HEK293 (cell line): ENCODE measurements at regions not wholly inside any gene's neighbourhood (a gene's known extent, or its start where the extent isn't known, plus 50 kb on each side); places are given as distances from the start of the nearest gene placed in this dataset.

ENCODE experiments used
- CTCF ChIA-PET: fragments of 350-600 bp; formaldehyde crosslinking; extraction: SDS; loops from one replicate; lab custom pipeline; 2021; ENCODE audit warnings: antibody characterized with exemption; lab: Yijun Ruan, JAX
- POLR2A ChIA-PET: fragments of 300-600 bp; formaldehyde crosslinking; extraction: SDS; loops from one replicate; lab custom pipeline; 2020; ENCODE audit warnings: antibody characterized with exemption, inconsistent platforms; lab: Yijun Ruan, JAX
- H3K27ac ChIP-seq: fragments of 200-500 bp; sonication (Bioruptor generic); 2 replicates; pipeline ENCODE4 v1.5.1; 2014; ENCODE audit warnings: low read depth, low read length, control low read depth, inconsistent platforms; ENCODE audit errors: extremely low read depth
- H3K36me3 ChIP-seq, 2 experiments: fragments of 200-500 bp in 1 of 2; sonication (Bioruptor generic) in 1 of 2; 1 replicate in 1 of 2; 2 replicates in 1 of 2; pipeline ENCODE4 v1.5.1; 2014 to 2017; ENCODE audit warnings: inconsistent platforms in 2 of 2, low read length in 2 of 2; ENCODE audit not compliant: control insufficient read depth in 2 of 2, insufficient read depth in 1 of 2
- H3K4me1 ChIP-seq: fragments of 200-500 bp; sonication (Bioruptor generic); 2 replicates; pipeline ENCODE4 v1.5.1; 2014; ENCODE audit warnings: mild to moderate bottlenecking, low read length, inconsistent platforms; ENCODE audit not compliant: control insufficient read depth, insufficient read depth
- H3K4me3 ChIP-seq: 2 replicates; pipeline ENCODE4 v1.5.1; 2011; ENCODE audit warnings: low read depth, mild to moderate bottlenecking, control low read depth, low read length, moderate library complexity
- H3K9me3 ChIP-seq: fragments of 200-500 bp; sonication (Bioruptor generic); 2 replicates; pipeline ENCODE4 v1.5.1; 2014; ENCODE audit warnings: low read depth, low read length, inconsistent platforms; ENCODE audit not compliant: control insufficient read depth, insufficient read depth
- FEZF1 ChIP-seq: fragments of 450-650 bp; formaldehyde crosslinking; IDR thresholded peaks from 2 replicates; pipeline ENCODE4 v1.5.1; 2016; ENCODE audit warnings: missing biosample characterization, missing genetic modification characterization
- MYNN ChIP-seq: fragments of 450-650 bp; formaldehyde crosslinking; IDR thresholded peaks from 2 replicates; pipeline ENCODE4 v1.5.1; 2016; ENCODE audit warnings: missing biosample characterization, missing genetic modification characterization, borderline replicate concordance
- PRDM1 ChIP-seq: fragments of 450-650 bp; formaldehyde crosslinking; IDR thresholded peaks from 2 replicates; pipeline ENCODE4; 2016; ENCODE audit warnings: missing biosample characterization, missing genetic modification characterization
- REST ChIP-seq: fragments of 450-650 bp; formaldehyde crosslinking; IDR thresholded peaks from 2 replicates; pipeline ENCODE4 v1.5.1; 2016; ENCODE audit warnings: missing biosample characterization, missing genetic modification characterization
- SP7 ChIP-seq: fragments of 450-650 bp; formaldehyde crosslinking; IDR thresholded peaks from 2 replicates; pipeline ENCODE4 v1.5.1; 2016; ENCODE audit warnings: missing biosample characterization, missing genetic modification characterization
- ZNF114 ChIP-seq: fragments of 450-650 bp; formaldehyde crosslinking; IDR thresholded peaks from 2 replicates; pipeline ENCODE4 v1.5.0; 2017; ENCODE audit warnings: missing biosample characterization, missing genetic modification characterization
- ZNF146 ChIP-seq: fragments of 450-650 bp; formaldehyde crosslinking; IDR thresholded peaks from 2 replicates; pipeline ENCODE4 v1.5.1; 2016; ENCODE audit warnings: missing biosample characterization, missing genetic modification characterization
- ZNF157 ChIP-seq: fragments of 450-650 bp; formaldehyde crosslinking; IDR thresholded peaks from 2 replicates; pipeline ENCODE4 v1.5.1; 2016; ENCODE audit warnings: missing biosample characterization, missing genetic modification characterization
- ZNF280D ChIP-seq: fragments of 450-650 bp; formaldehyde crosslinking; IDR thresholded peaks from 2 replicates; pipeline ENCODE4 v1.5.1; 2016; ENCODE audit warnings: missing biosample characterization, missing genetic modification characterization
- ZNF292 ChIP-seq: fragments of 450-650 bp; formaldehyde crosslinking; IDR thresholded peaks from 2 replicates; pipeline ENCODE4 v1.5.1; 2016; ENCODE audit warnings: low read depth, missing biosample characterization, missing genetic modification characterization, borderline replicate concordance
- ZNF366 ChIP-seq: fragments of 450-650 bp; formaldehyde crosslinking; conservative IDR thresholded peaks from 2 replicates; pipeline ENCODE4 v1.5.1; 2016; ENCODE audit warnings: missing biosample characterization, missing genetic modification characterization
- ZNF394 ChIP-seq: fragments of 450-650 bp; formaldehyde crosslinking; IDR thresholded peaks from 2 replicates; pipeline ENCODE4 v1.5.1; 2016; ENCODE audit warnings: missing biosample characterization, missing genetic modification characterization, mild to moderate bottlenecking, moderate library complexity, borderline replicate concordance
- ZNF514 ChIP-seq: fragments of 450-650 bp; formaldehyde crosslinking; IDR thresholded peaks from 2 replicates; pipeline ENCODE4 v1.5.1; 2016; ENCODE audit warnings: missing biosample characterization, missing genetic modification characterization
- ZNF596 ChIP-seq: fragments of 450-650 bp; IDR thresholded peaks from 2 replicates; pipeline ENCODE4 v1.5.0; 2018; ENCODE audit warnings: missing biosample characterization, mild to moderate bottlenecking, missing genetic modification characterization, moderate library complexity
- ZNF624 ChIP-seq: fragments of 450-650 bp; formaldehyde crosslinking; IDR thresholded peaks from 2 replicates; pipeline ENCODE4 v1.5.1; 2017; ENCODE audit warnings: missing biosample characterization, missing genetic modification characterization
- ZNF658 ChIP-seq: fragments of 450-650 bp; formaldehyde crosslinking; IDR thresholded peaks from 2 replicates; pipeline ENCODE4; 2016; ENCODE audit warnings: missing biosample characterization, missing genetic modification characterization
- ZNF660 ChIP-seq: fragments of 450-650 bp; IDR thresholded peaks from 2 replicates; pipeline ENCODE4 v1.5.1; 2018; ENCODE audit warnings: missing biosample characterization, mild to moderate bottlenecking, missing genetic modification characterization
- ZNF670 ChIP-seq: fragments of 450-650 bp; formaldehyde crosslinking; IDR thresholded peaks from 2 replicates; pipeline ENCODE4 v1.5.1; 2016; ENCODE audit warnings: missing biosample characterization, missing genetic modification characterization, low read depth
- ZNF785 ChIP-seq: fragments of 450-650 bp; formaldehyde crosslinking; IDR thresholded peaks from 2 replicates; pipeline ENCODE4 v1.5.1; 2016; ENCODE audit warnings: missing biosample characterization, missing genetic modification characterization
- ZNF837 ChIP-seq: fragments of 450-650 bp; formaldehyde crosslinking; IDR thresholded peaks from 2 replicates; pipeline ENCODE4 v1.5.1; 2016; ENCODE audit warnings: missing biosample characterization, missing genetic modification characterization
- ZSCAN23 ChIP-seq: fragments of 450-650 bp; formaldehyde crosslinking; IDR thresholded peaks from 2 replicates; pipeline ENCODE4 v1.5.1; 2016; ENCODE audit warnings: missing biosample characterization, missing genetic modification characterization

GRCh38 chr4:112076919-112077608, 68.2 kb upstream of the FAM241A start:
- Histone ChIP-seq H3K27ac (no peak overlapping the region), H3K9me3 (no peaks in the 10 kb centered on the region), H3K36me3 (no peaks in the 10 kb centered on the region), H3K4me3 (no peak overlapping the region), H3K4me1 (no peaks in the 10 kb centered on the region)
- CTCF ChIA-PET: interaction anchor here (0.7 kb wide), 1 partner anchor 23 kb away, joined by 3 read pairs; no protein-coding TSS in a partner anchor
- no peak for TF ChIP-seq ZNF394 (tag by site-specific recombination)
- TF ChIP-seq ZNF366 (tag by site-specific recombination): no peak
- no peak for TF ChIP-seq ZNF624 (tag by site-specific recombination)
- TF ChIP-seq ZNF114: no peak
- no peak for TF ChIP-seq ZNF280D
- TF ChIP-seq ZNF658 (tag by site-specific recombination): no peak
- TF ChIP-seq ZSCAN23: no peak
- TF ChIP-seq SP7 (tag by site-specific recombination): no peak
- no peak for TF ChIP-seq FEZF1
- no peak for TF ChIP-seq ZNF157
- no peak for TF ChIP-seq PRDM1 (tag by site-specific recombination)
- no peak for TF ChIP-seq REST
- no peak for TF ChIP-seq ZNF785 (tag by site-specific recombination)
- no peak for TF ChIP-seq ZNF292 (tag by site-specific recombination)
- no peak for TF ChIP-seq ZNF837 (tag by site-specific recombination)
- no peak for TF ChIP-seq ZNF670 (tag by site-specific recombination)
- TF ChIP-seq MYNN (tag by site-specific recombination): no peak
- POLR2A ChIA-PET: no interaction called here

- Histone ChIP-seq H3K36me3 (no peaks in the 10 kb centered on the region), H3K4me3 (no peak overlapping the region), H3K9me3 (no peaks in the 10 kb centered on the region), H3K4me1 (no peaks in the 10 kb centered on the region), H3K27ac (no peak overlapping the region)
- TF ChIP-seq ZNF837 (tag by site-specific recombination) (no peak), ZNF660 (no peak), PRDM1 (tag by site-specific recombination) (no peak), SP7 (tag by site-specific recombination) (no peak), ZNF514 (tag by site-specific recombination) (no peak), ZNF146 (tag by site-specific recombination) (no peak), ZNF596 (tag by site-specific recombination) (no peak)
- ChIA-PET POLR2A (no interaction called here), CTCF (interaction anchor here (0.7 kb wide), 1 partner anchor 22 kb away, joined by 3 read pairs; no protein-coding TSS in a partner anchor)
Measured at GRCh38 chr4:112077743-112078142, 67.5 kb upstream of the FAM241A start.
